GM10248 (cell line): ENCODE measurements at regions not wholly inside any gene's neighbourhood (a gene's known extent, or its start where the extent isn't known, plus 50 kb on each side); places are given as distances from the start of the nearest gene placed in this dataset.

ENCODE experiments used
- CTCF ChIA-PET: fragments of 300-600 bp; sonication (Branson Sonifier 250); formaldehyde crosslinking; extraction: SDS; loops from one replicate; lab custom pipeline; 2021; ENCODE audit warnings: antibody characterized with exemption; lab: Yijun Ruan, JAX
- POLR2A ChIA-PET: fragments of 350-650 bp; sonication (Branson Sonifier 250); formaldehyde crosslinking; extraction: SDS; loops from one replicate; lab custom pipeline; 2020; ENCODE audit warnings: antibody characterized with exemption; lab: Yijun Ruan, JAX
- DNase-seq: peaks from one replicate; pipeline ENCODE4 v3.0.0; 2012; ENCODE audit errors: extremely low spot score
- TF ChIP-seq, protein P1 (sequence below): IDR thresholded peaks from 2 replicates; pipeline ENCODE4 v1.5.1; 2012; ENCODE audit warnings: mild to moderate bottlenecking, low read depth; ENCODE audit errors: extremely low read depth, missing control alignments, control extremely low read depth

DNA sequence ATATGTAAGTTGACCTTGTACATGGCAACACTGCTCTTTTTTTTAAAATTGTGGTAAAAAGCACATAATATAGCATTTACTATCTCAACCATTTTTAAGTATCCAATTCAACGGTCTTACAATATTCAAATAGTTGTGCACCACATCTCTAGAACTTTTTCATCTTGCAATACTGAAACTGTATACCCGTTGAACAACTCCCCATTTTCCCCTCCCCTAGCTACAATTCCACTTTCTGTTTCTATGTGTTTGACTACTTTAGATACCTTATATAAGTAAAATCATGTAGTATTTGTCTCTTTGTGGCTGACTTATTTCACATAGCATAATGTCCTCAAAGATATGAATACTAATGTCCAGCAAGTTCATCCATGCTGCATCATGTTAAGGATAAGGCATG is 452.1 kb downstream of the TXNL1 start:
- ChIA-PET CTCF (no interaction called here), POLR2A (no interaction called here)
- TF ChIP-seq, protein P1, sequence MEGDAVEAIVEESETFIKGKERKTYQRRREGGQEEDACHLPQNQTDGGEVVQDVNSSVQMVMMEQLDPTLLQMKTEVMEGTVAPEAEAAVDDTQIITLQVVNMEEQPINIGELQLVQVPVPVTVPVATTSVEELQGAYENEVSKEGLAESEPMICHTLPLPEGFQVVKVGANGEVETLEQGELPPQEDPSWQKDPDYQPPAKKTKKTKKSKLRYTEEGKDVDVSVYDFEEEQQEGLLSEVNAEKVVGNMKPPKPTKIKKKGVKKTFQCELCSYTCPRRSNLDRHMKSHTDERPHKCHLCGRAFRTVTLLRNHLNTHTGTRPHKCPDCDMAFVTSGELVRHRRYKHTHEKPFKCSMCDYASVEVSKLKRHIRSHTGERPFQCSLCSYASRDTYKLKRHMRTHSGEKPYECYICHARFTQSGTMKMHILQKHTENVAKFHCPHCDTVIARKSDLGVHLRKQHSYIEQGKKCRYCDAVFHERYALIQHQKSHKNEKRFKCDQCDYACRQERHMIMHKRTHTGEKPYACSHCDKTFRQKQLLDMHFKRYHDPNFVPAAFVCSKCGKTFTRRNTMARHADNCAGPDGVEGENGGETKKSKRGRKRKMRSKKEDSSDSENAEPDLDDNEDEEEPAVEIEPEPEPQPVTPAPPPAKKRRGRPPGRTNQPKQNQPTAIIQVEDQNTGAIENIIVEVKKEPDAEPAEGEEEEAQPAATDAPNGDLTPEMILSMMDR: no peak
- DNase-seq: no peak

DNA sequence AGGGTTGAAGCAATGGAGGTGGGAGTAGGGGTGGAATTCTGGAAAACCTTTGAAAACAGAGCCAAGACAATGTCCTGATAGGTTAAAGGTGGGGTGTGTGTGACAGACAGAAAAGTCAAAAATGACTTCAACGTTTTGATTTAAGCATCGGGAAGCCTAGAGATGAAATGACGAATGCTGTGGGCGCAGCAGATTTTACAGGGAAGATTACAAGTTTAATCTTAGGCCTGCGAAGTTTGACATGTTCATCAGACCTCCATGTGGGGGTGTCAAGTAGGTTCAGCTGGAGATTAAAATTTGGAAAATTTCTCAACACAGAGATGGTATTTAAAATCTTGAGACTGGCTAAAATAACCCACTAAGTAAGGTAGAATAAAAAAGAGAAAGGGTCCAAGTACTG is 453.3 kb downstream of the TXNL1 start:
- CTCF ChIA-PET: no interaction called here
- TF ChIP-seq, protein P1: no peak
- no peak for DNase-seq
- POLR2A ChIA-PET: no interaction called here

DNA sequence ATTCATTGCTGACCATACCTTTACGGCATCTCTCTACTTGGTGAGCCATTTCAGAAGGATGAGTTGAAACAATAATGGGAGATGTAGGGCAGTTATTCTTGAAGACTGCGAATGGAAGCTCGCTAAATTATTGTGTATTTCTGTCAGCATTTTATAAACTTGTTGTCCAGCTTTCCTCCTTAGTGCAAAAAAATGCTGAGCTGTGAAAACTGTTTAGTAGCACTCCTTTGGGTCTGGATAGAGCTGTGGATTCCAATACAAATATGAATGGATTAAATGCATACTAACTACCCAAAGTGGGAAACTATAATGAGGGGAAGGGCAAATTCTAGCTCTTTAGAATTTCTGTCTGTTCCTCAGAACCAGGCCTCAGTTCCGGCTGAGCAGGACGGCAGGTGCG is 461.6 kb downstream of the TXNL1 start:
- DNase-seq: no peak
- TF ChIP-seq, protein P1: no peak
- CTCF ChIA-PET: interaction anchor here (2.8 kb wide), 1 partner anchor 13 kb away, joined by 10 read pairs; no protein-coding TSS in a partner anchor
- POLR2A ChIA-PET: no interaction called here

DNA sequence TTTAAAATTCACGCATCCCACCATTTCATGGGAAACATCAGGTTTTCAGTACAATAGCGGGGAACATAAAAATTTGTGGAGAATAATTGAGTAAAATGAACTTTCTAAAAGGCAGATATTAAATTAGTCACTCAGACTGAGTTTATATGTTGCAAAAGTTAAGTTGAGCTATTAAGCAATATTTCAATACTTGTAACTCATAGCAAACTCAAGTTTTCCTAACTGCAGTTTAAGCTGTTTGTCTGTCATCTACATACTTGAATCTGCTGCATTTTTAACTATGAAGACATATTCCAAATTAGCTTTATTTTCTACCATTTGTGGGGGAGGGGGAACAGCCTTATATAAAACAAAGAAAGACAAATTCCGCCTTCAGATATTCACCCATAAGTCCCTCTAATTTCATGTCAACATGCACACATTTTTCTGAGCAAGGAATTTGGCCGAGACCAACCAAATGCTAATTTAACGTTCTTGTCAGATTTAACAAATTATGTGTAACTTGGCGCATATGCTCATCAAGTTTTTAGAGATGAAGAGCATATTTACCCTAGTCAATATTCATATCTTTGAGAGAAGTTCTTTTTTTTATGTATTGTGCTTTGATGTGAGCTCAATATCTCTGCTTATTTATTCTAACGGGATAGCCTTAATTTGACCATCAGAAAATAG is 462.9 kb downstream of the TXNL1 start:
- no peak for DNase-seq
- CTCF ChIA-PET: interaction anchor here (2.8 kb wide), 1 partner anchor 14 kb away, joined by 10 read pairs; no protein-coding TSS in a partner anchor
- POLR2A ChIA-PET: no interaction called here
- TF ChIP-seq, protein P1: no peak

DNA sequence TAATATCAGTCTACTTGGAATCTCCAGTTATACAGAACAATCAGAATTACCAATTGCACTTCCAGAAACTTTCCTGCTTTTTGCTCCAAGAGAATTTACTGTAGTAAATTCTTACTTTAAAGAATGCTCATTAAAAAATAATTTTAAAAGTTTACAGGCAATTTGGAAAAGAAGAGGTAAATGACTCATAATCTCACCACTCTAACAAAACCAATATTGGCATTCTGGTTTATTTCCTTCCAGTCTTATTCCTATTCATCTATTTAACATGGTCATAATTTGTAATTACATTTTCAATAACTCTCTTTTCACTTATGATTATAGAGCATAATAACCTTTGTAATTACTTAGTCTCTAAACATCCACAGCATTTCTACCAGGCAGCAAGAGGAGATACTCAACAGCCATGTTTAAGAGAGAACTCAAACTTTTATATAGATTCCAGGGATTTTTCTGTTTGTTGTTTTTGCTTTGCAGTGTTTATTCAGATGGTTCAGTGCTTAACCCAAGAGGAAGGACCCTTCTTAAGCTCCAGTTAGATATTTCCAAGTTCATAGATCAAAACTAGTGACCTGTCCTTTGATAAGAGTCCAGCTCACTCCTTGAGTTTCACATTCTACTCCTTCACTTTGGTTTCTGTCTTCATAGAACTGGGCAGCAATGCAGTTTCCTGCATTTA is 464.7 kb downstream of the TXNL1 start:
- POLR2A ChIA-PET: no interaction called here
- TF ChIP-seq, protein P1: no peak
- no peak for DNase-seq
- CTCF ChIA-PET: no interaction called here

DNA sequence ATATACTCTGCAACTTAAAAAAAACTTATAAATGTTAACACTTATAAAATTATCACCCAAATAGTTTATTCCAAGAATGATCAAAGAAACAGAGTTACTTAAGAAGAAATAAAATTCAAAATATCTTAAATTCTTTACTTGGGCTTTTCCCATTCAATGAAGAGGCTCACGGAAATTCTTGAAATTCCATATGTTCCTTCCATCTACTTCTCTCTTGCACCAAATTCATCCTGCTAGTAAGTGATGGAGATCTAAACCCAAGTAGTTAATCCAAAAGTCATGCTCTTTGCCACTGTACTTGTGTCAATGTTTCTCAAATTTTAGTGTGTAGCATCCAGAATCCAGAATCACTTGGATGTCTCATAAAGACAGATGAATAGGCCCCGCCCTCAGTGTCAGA is 465.9 kb downstream of the TXNL1 start:
- TF ChIP-seq, protein P1: no peak
- POLR2A ChIA-PET: no interaction called here
- CTCF ChIA-PET: no interaction called here
- no peak for DNase-seq
